IMR-90 (cell line): ENCODE measurements at regions not wholly inside any gene's neighbourhood (a gene's known extent, or its start where the extent isn't known, plus 50 kb on each side); places are given as distances from the start of the nearest gene placed in this dataset.

Source experiments
- ATAC-seq: fragments of 200-7000 bp; cut with Tn5 transposase; 2 replicates; pipeline ENCODE4 v1.9.1; 2020; ENCODE audit warnings: low read depth, mild to moderate bottlenecking, moderate library complexity
- BruUV-seq: library from RNA; stranded (reverse); fragments of 400-500 nt; replicated peaks from 2 replicates; lab custom pipeline; 2021; lab: Mats Ljungman, UMichigan
- CTCF ChIA-PET: fragments of 300-600 bp; formaldehyde crosslinking; extraction: SDS; loops from one replicate; lab custom pipeline; 2021; ENCODE audit warnings: antibody characterized with exemption; lab: Yijun Ruan, JAX
- POLR2A ChIA-PET: fragments of 300-600 bp; sonication (Branson Sonifier 250); formaldehyde crosslinking; loops from one replicate; lab custom pipeline; 2022; ENCODE audit warnings: antibody characterized with exemption; ENCODE audit not compliant: unreplicated experiment; lab: Charles Lee
- DNase-seq: peaks from one replicate; pipeline ENCODE4 v3.0.0; 2013
- H2AFZ ChIP-seq: replicated peaks from 2 replicates; pipeline ENCODE3; 2013; ENCODE audit warnings: low read length, mild to moderate bottlenecking; ENCODE audit not compliant: poor library complexity
- H2AK5ac ChIP-seq: 2 replicates; pipeline ENCODE4 v1.6.1; 2013; ENCODE audit warnings: low read depth, low read length, inconsistent platforms
- H2AK9ac ChIP-seq: replicated peaks from 2 replicates; pipeline ENCODE3; 2013; ENCODE audit warnings: mild to moderate bottlenecking, low read depth, low read length, moderate library complexity; ENCODE audit not compliant: poor library complexity
- H2BK120ac ChIP-seq: 2 replicates; pipeline ENCODE4 v1.6.1; 2013; ENCODE audit warnings: low read depth, low read length, inconsistent platforms
- H2BK15ac ChIP-seq: 3 replicates; pipeline ENCODE4 v1.6.1; 2013; ENCODE audit warnings: low read depth, low read length, inconsistent platforms
- H2BK20ac ChIP-seq: 2 replicates; pipeline ENCODE4 v1.6.1; 2013; ENCODE audit warnings: low read depth, mild to moderate bottlenecking, inconsistent platforms, low read length, moderate library complexity
- H2BK5ac ChIP-seq: 2 replicates; pipeline ENCODE4 v1.6.1; 2013; ENCODE audit warnings: mild to moderate bottlenecking, low read depth, low read length, inconsistent platforms; ENCODE audit not compliant: poor library complexity, severe bottlenecking
- H3K14ac ChIP-seq: replicated peaks from 2 replicates; pipeline ENCODE4 v1.6.1; 2013; ENCODE audit warnings: low read depth, low read length, inconsistent platforms
- H3K18ac ChIP-seq: 2 replicates; pipeline ENCODE4 v1.6.1; 2013; ENCODE audit warnings: low read depth, low read length, control low read depth
- H3K23ac ChIP-seq: 2 replicates; pipeline ENCODE4 v1.6.1; 2013; ENCODE audit warnings: low read depth, low read length, inconsistent platforms
- H3K27ac ChIP-seq: 2 replicates; pipeline ENCODE4 v1.5.1; 2013; ENCODE audit warnings: mild to moderate bottlenecking, control low read depth, low read length; ENCODE audit not compliant: insufficient read depth
- H3K27me3 ChIP-seq: 2 replicates; pipeline ENCODE4 v1.6.1; 2013; ENCODE audit warnings: low read length; ENCODE audit not compliant: control insufficient read depth, insufficient read depth
- H3K36me3 ChIP-seq: 2 replicates; pipeline ENCODE4 v1.6.1; 2013; ENCODE audit warnings: low read length, mixed read lengths; ENCODE audit not compliant: control insufficient read depth, insufficient read depth
- H3K4ac ChIP-seq: 2 replicates; pipeline ENCODE4 v1.6.1; 2013; ENCODE audit warnings: low read depth, low read length, inconsistent platforms
- H3K4me1 ChIP-seq: 2 replicates; pipeline ENCODE4 v1.6.1; 2013; ENCODE audit warnings: low read length, mixed read lengths; ENCODE audit not compliant: control insufficient read depth, insufficient read depth
- H3K4me2 ChIP-seq: 2 replicates; pipeline ENCODE4 v1.6.1; 2013; ENCODE audit warnings: low read depth, mild to moderate bottlenecking, control low read depth, low read length, moderate library complexity
- H3K4me3 ChIP-seq: 2 replicates; pipeline ENCODE4 v1.5.1; 2013; ENCODE audit warnings: low read depth, mild to moderate bottlenecking, control low read depth, low read length, moderate library complexity; ENCODE audit not compliant: insufficient read depth
- H3K56ac ChIP-seq: 2 replicates; pipeline ENCODE4 v1.6.1; 2013; ENCODE audit warnings: low read length, inconsistent platforms; ENCODE audit not compliant: insufficient read depth; ENCODE audit errors: extremely low read depth
- H3K79me1 ChIP-seq, 2 experiments: 2 replicates each; pipeline ENCODE4 v1.6.1; 2013; ENCODE audit warnings: low read length in 2 of 2, inconsistent platforms in 1 of 2, low read depth in 1 of 2
- H3K9ac ChIP-seq: 2 replicates; pipeline ENCODE4 v1.6.1; 2013; ENCODE audit warnings: low read depth, low read length, control low read depth
- H3K9me1 ChIP-seq: 2 replicates; pipeline ENCODE4 v1.6.1; 2013; ENCODE audit warnings: low read length, inconsistent platforms; ENCODE audit not compliant: insufficient read depth
- H3K9me3 ChIP-seq: 2 replicates; pipeline ENCODE4 v1.6.1; 2013; ENCODE audit warnings: low read length; ENCODE audit not compliant: control insufficient read depth, insufficient read depth
- H4K20me1 ChIP-seq: 2 replicates; pipeline ENCODE4 v1.6.1; 2013; ENCODE audit warnings: low read length, inconsistent platforms; ENCODE audit not compliant: insufficient read depth
- H4K5ac ChIP-seq: 2 replicates; pipeline ENCODE4 v1.6.1; 2013; ENCODE audit warnings: mild to moderate bottlenecking, low read depth, low read length, control low read depth
- H4K8ac ChIP-seq, 2 experiments: 2 replicates each; pipeline ENCODE4 v1.6.1; 2013; ENCODE audit warnings: low read depth in 2 of 2, low read length in 2 of 2, control low read depth in 1 of 2, inconsistent platforms in 1 of 2
- H4K91ac ChIP-seq: 2 replicates; pipeline ENCODE4 v1.6.1; 2013; ENCODE audit warnings: low read depth, low read length, inconsistent platforms; ENCODE audit not compliant: insufficient read depth
- BHLHE40 ChIP-seq: fragments of 150-350 bp; IDR thresholded peaks from 2 replicates; pipeline ENCODE4 v1.6.1; 2016; ENCODE audit warnings: mild to moderate bottlenecking, low read depth, low read length
- CHD1 ChIP-seq: IDR thresholded peaks from 2 replicates; pipeline ENCODE4 v1.6.1; 2012; ENCODE audit warnings: low read depth, low read length, improper control_type of control experiment
- FOS ChIP-seq: fragments of 150-350 bp; IDR thresholded peaks from 2 replicates; pipeline ENCODE4 v1.6.1; 2016; ENCODE audit warnings: low read depth, low read length
- MAZ ChIP-seq: IDR thresholded peaks from 2 replicates; pipeline ENCODE4 v1.6.1; 2012; ENCODE audit warnings: low read depth, mild to moderate bottlenecking, low read length, improper control_type of control experiment, moderate library complexity, borderline replicate concordance
- NFE2L2 ChIP-seq: fragments of 150-350 bp; IDR thresholded peaks from 2 replicates; pipeline ENCODE4 v1.6.1; 2016; ENCODE audit warnings: low read depth, mild to moderate bottlenecking, low read length
- RFX5 ChIP-seq: IDR thresholded peaks from 2 replicates; pipeline ENCODE4 v1.8.0; 2012; ENCODE audit warnings: low read depth, mild to moderate bottlenecking, low read length, moderate library complexity
- SMC3 ChIP-seq: fragments of 150-350 bp; IDR thresholded peaks from 2 replicates; pipeline ENCODE4 v1.6.1; 2016; ENCODE audit warnings: low read depth, mild to moderate bottlenecking, antibody characterized with exemption, low read length, moderate library complexity
- WGBS, 2 experiments: methylation state at CpG; one replicate each; pipeline versions ENCODE4 v1.1.5 to v1.1.7; 2013; ENCODE audit warnings: missing lambda C conversion rate in 2 of 2; ENCODE audit not compliant: insufficient read length in 1 of 2; ENCODE audit errors: extremely low coverage in 2 of 2; 5-methylcytosine and 5-hydroxymethylcytosine counted together
- dilution Hi-C: fragments of 300-500 bp; cut with HindIII; formaldehyde crosslinking; loops from one replicate; pipeline ENCODE4 v1.14.3; 2018; ENCODE audit warnings: low sequenced_read_pairs; ENCODE audit not compliant: unreplicated experiment
- in situ Hi-C: fragments of 300-500 bp; cut with MboI; formaldehyde crosslinking; loops from 3 replicates; pipeline ENCODE4 v1.14.3; 2019; ENCODE audit warnings: low sequenced_read_pairs, inconsistent platforms, mixed read lengths
- intact Hi-C: fragments of 100-400 bp; cut with micrococcal nuclease; formaldehyde crosslinking; loops from 2 replicates; pipeline ENCODE4 v1.10.0; 2022
- TF ChIP-seq, protein P1 (sequence below): fragments of 150-350 bp; IDR thresholded peaks from 2 replicates; pipeline ENCODE4 v1.6.1; 2017; ENCODE audit warnings: mild to moderate bottlenecking, antibody characterized with exemption, low read length, low read depth
- TF ChIP-seq, protein P2 (sequence below): fragments of 150-350 bp; IDR thresholded peaks from 2 replicates; pipeline ENCODE4 v1.6.1; 2016; ENCODE audit warnings: low read depth, mild to moderate bottlenecking, low read length, moderate library complexity, borderline replicate concordance
- TF ChIP-seq, protein P3 (sequence below): conservative IDR thresholded peaks from 2 replicates; pipeline ENCODE4 v1.5.1; 2012; ENCODE audit warnings: mild to moderate bottlenecking, low read depth, low read length, improper control_type of control experiment

DNA sequence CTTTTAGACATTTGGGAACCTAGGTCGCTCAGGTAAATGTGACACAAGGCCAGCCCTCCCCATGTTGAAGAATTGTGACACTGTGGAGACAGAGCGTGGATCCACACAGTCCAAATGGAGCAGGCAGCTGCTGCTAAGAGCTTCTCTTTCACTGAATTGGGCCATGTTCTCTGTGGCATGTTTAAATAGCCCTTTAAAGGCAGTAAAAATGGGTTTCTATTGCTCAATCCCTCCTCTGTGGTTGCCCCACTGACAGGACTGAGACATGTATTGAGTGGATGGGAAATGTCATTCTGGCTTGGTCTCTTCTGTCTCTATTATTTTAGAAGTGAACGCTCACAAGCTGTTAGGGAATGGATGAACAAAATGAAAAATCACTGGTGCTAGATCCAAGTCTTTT is 84.0 kb upstream of the PRICKLE1 start:
- H3K14ac ChIP-seq, result no peak overlapping the region
- H2BK120ac ChIP-seq, result no peak overlapping the region
- no peak overlapping the region for H2AK5ac ChIP-seq
- H4K91ac ChIP-seq, result no peak overlapping the region
- H2AFZ ChIP-seq, result no peak overlapping the region
- no TSS peak for BruUV-seq
- H3K4me1 ChIP-seq, result no peaks in the 10 kb centered on the region
- no peak overlapping the region for H3K4me3 ChIP-seq
- no peak overlapping the region for H4K8ac ChIP-seq
- intact Hi-C loops, result no loop called here
- H2BK20ac ChIP-seq, result no peak overlapping the region
- dilution Hi-C loops, result no loop called here
- H3K23ac ChIP-seq, result no peak overlapping the region
- ChIA-PET POLR2A (no interaction called here), CTCF (no interaction called here)
- H4K20me1 ChIP-seq, result no peaks in the 10 kb centered on the region
- WGBS, 2 experiments, result 70% methylated on average over 2 of the region's 3 CpGs; no CpG with 5 or more reads in 1 of the 2 experiments
- no peak overlapping the region for H3K4ac ChIP-seq
- no peak overlapping the region for H3K18ac ChIP-seq
- ATAC-seq (no peak), DNase-seq (no peak)
- no peak overlapping the region for H2BK15ac ChIP-seq
- no peaks in the 10 kb centered on the region for H3K9me3 ChIP-seq
- H3K79me1 ChIP-seq, result no peaks in the 10 kb centered on the region
- H3K9me1 ChIP-seq, result 0 out of 2 replicates have a peak, but pooled peaks cover 4% of the 10 kb centered on the region
- no peaks in the 10 kb centered on the region for H3K36me3 ChIP-seq
- no peaks in the 10 kb centered on the region; the same call in 1 of the 2 replicates for H3K27me3 ChIP-seq
- no peak overlapping the region for H2AK9ac ChIP-seq
- H3K27ac ChIP-seq, result no peak overlapping the region
- no peak overlapping the region for H3K4me2 ChIP-seq
- no peak overlapping the region for H2BK5ac ChIP-seq
- no peak overlapping the region for H4K5ac ChIP-seq
- H3K9ac ChIP-seq, result no peak overlapping the region
- no peak overlapping the region for H3K56ac ChIP-seq
- TF ChIP-seq, protein P1, sequence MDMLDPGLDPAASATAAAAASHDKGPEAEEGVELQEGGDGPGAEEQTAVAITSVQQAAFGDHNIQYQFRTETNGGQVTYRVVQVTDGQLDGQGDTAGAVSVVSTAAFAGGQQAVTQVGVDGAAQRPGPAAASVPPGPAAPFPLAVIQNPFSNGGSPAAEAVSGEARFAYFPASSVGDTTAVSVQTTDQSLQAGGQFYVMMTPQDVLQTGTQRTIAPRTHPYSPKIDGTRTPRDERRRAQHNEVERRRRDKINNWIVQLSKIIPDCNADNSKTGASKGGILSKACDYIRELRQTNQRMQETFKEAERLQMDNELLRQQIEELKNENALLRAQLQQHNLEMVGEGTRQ, result no peak
- TF ChIP-seq MAZ (no peak), CHD1 (no peak), SMC3 (no peak), BHLHE40 (no peak), RFX5 (no peak), NFE2L2 (no peak), FOS (no peak)
- TF ChIP-seq, protein P2, sequence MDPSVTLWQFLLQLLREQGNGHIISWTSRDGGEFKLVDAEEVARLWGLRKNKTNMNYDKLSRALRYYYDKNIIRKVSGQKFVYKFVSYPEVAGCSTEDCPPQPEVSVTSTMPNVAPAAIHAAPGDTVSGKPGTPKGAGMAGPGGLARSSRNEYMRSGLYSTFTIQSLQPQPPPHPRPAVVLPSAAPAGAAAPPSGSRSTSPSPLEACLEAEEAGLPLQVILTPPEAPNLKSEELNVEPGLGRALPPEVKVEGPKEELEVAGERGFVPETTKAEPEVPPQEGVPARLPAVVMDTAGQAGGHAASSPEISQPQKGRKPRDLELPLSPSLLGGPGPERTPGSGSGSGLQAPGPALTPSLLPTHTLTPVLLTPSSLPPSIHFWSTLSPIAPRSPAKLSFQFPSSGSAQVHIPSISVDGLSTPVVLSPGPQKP, result no peak
- TF ChIP-seq, protein P3, sequence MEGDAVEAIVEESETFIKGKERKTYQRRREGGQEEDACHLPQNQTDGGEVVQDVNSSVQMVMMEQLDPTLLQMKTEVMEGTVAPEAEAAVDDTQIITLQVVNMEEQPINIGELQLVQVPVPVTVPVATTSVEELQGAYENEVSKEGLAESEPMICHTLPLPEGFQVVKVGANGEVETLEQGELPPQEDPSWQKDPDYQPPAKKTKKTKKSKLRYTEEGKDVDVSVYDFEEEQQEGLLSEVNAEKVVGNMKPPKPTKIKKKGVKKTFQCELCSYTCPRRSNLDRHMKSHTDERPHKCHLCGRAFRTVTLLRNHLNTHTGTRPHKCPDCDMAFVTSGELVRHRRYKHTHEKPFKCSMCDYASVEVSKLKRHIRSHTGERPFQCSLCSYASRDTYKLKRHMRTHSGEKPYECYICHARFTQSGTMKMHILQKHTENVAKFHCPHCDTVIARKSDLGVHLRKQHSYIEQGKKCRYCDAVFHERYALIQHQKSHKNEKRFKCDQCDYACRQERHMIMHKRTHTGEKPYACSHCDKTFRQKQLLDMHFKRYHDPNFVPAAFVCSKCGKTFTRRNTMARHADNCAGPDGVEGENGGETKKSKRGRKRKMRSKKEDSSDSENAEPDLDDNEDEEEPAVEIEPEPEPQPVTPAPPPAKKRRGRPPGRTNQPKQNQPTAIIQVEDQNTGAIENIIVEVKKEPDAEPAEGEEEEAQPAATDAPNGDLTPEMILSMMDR, result no peak
- in situ Hi-C loops, result no loop called here
